ENCODE measurements at regions not wholly inside any gene's neighbourhood (a gene's known extent, or its start where the extent isn't known, plus 50 kb on each side); places are given as distances from the start of the nearest gene placed in this dataset.
"Not testable (repeated sequence)": the region's sequence is repeated elsewhere in the genome, so short reads cannot be mapped to it uniquely, and the experiment has no call there.

GRCh38 chr1:120278259-120278610 is 101.9 kb upstream of the SEC22B start:
- DNase-seq (ENCODE audit: low spot score), result not testable (repeated sequence)

GRCh38 chr1:120277428-120278258 is 101.3 kb upstream of the SEC22B start:
- not testable (repeated sequence) for DNase-seq (ENCODE audit: low spot score)

- DNase-seq (ENCODE audit: low spot score), result not testable (repeated sequence)
Measured at GRCh38 chr1:120276710-120277109, 100.4 kb upstream of the SEC22B start.

GRCh38 chr1:120274438-120274837 is 98.1 kb upstream of the SEC22B start:
- DNase-seq (ENCODE audit: low spot score), result not testable (repeated sequence)

GRCh38 chr1:120273363-120273762 is 97.0 kb upstream of the SEC22B start:
- not testable (repeated sequence) for DNase-seq (ENCODE audit: low spot score)

- DNase-seq (ENCODE audit: low spot score), result not testable (repeated sequence)
Measured at GRCh38 chr1:120272242-120272641, 95.9 kb upstream of the SEC22B start.

- not testable (repeated sequence) for DNase-seq (ENCODE audit: low spot score)
Measured at GRCh38 chr1:120271561-120272221, 95.4 kb upstream of the SEC22B start.

- not testable (repeated sequence) for DNase-seq (ENCODE audit: low spot score)
Measured at GRCh38 chr1:120267894-120268551, 91.7 kb upstream of the SEC22B start.

GRCh38 chr1:120264564-120264963 is 88.2 kb upstream of the SEC22B start:
- not testable (repeated sequence) for DNase-seq (ENCODE audit: low spot score)

- DNase-seq (ENCODE audit: low spot score), result not testable (repeated sequence)
Measured at GRCh38 chr1:120262791-120263751, 86.8 kb upstream of the SEC22B start.

GRCh38 chr1:120257778-120258105 is 81.4 kb upstream of the SEC22B start:
- DNase-seq (ENCODE audit: low spot score), result not testable (repeated sequence)

GRCh38 chr1:120257064-120257777 is 80.9 kb upstream of the SEC22B start:
- DNase-seq (ENCODE audit: low spot score), result not testable (repeated sequence)

GRCh38 chr1:120250756-120251155 is 74.4 kb upstream of the SEC22B start:
- DNase-seq (ENCODE audit: low spot score), result not testable (repeated sequence)

GRCh38 chr1:120248726-120249427 is 72.6 kb upstream of the SEC22B start:
- not testable (repeated sequence) for DNase-seq (ENCODE audit: low spot score)

- not testable (repeated sequence) for DNase-seq (ENCODE audit: low spot score)
Measured at GRCh38 chr1:120248203-120248602, 71.9 kb upstream of the SEC22B start.

- DNase-seq (ENCODE audit: low spot score), result not testable (repeated sequence)
Measured at GRCh38 chr1:120243867-120244266, 67.5 kb upstream of the SEC22B start.

- DNase-seq (ENCODE audit: low spot score), result not testable (repeated sequence)
Measured at GRCh38 chr1:120242582-120242981, 66.3 kb upstream of the SEC22B start.

- DNase-seq (ENCODE audit: low spot score), result not testable (repeated sequence)
Measured at GRCh38 chr1:120241868-120242267, 65.5 kb upstream of the SEC22B start.

- DNase-seq (ENCODE audit: low spot score), result not testable (repeated sequence)
Measured at GRCh38 chr1:120240181-120240580, 63.9 kb upstream of the SEC22B start.

- not testable (repeated sequence) for DNase-seq (ENCODE audit: low spot score)
Measured at GRCh38 chr1:120239351-120239750, 63.0 kb upstream of the SEC22B start.
